ENCODE measurements at regions not wholly inside any gene's neighbourhood (a gene's known extent, or its start where the extent isn't known, plus 50 kb on each side); places are given as distances from the start of the nearest gene placed in this dataset.

- no peak for DNase-seq
Measured at GRCh38 chr2:219961947-219962498, 334.6 kb downstream of the SLC4A3 start.

DNA sequence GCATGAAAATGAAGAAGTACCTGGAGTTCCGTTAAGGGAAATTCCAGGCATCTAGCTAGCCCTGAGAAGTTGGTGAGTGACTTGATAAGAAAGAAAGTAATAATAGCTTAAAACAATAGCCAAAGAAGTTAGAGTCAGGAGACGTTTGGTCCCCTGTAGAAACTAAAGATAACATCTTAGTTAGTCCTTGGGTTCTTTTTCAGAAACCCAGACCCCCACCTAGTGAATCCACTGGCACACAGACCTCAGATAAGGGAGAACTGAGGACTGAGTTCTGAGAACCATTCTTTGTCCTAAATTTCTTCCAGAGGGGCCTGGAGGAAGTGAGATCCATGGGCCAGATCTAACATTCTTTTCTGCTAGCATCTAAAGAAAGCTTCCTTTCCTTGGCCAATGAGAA lies 335.4 kb downstream of the SLC4A3 start:
- DNase-seq, result no peak

DNA sequence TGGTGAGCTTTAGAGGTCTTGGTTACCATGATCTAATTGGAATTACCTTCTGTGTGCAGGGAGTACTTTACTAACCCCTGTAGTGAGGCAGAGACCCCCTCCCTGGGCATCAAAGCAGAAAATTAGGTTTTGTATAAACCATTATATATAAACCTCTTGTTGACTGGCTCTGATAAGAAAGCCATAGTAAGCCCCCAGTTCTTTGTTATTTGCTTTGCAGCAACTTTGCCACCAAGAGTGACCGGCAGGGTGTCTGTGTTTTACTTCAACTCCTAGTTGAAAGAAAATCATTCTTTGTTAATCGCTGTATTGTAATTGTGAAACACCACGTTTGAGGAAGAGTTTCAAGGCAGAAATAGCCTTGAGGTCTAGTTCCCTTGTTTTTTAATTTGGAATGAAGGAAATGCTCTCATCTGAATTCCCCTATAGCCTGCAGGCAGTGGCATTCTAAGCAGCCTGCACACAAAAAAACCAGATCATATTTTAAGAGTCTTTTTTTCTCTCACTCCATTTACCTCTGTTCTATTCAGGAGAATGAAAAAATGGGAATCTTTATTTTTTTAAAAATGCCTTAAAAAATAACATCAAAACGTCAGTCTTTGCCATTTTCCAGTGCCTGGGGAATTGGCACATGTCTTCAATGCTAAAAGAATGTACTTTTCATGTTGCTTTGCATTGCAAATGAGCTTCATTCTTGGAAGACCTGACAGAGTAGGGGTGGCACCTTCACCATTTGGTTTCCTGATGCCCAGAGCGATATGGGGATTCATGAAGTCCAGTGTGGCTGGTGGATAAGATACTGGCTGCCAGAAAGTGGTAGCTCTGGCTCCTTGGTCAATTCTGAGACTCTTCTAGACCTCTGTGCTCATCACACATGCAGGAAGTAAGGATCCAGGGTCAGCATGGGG lies 338.1 kb downstream of the SLC4A3 start:
- no peak for DNase-seq

- no peak for DNase-seq
Measured at GRCh38 chr2:219967247-219968245, 340.1 kb downstream of the SLC4A3 start.

GRCh38 chr2:219968685-219969345 lies 341.4 kb downstream of the SLC4A3 start:
- no peak for DNase-seq

- no peak for DNase-seq
Measured at GRCh38 chr2:219969508-219969907, 342.1 kb downstream of the SLC4A3 start.

DNA sequence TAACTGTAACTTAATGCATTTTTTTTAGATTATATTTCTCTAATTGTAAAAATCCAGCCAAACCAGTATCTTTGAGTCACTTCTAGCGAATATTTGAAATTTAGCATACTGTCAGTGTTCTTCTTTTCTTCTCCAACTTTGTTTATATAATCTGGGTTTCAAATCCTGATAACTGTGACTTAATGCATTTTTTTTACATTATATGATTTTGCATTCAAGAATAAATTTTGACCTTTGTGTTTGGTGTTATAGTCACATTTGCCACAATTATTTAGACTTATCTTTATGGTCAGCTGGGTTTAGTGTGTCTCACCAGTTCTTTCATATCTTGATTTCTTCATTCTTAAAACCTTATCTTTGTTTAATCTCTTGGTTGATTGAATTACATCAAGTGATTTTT lies 345.7 kb downstream of the SLC4A3 start:
- DNase-seq, result no peak

DNA sequence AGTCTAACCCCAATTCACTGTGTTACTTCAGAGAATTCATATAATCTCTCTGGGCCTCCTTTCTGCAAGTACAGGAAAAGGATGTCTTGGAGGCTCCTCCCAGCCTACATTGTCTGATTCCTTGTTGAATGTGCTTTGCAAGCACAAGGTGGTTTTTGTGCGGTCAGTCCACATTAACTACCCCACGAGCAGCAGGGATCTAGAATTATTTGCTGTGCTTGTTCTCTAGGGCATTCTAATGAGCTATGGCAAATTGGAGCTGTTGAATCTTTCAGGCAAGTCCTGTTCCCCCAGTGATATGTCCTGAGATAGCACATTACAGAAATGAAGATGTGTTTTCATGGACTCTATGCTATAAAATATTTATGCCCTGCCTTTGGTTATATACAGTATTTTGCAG lies 349.4 kb downstream of the SLC4A3 start:
- DNase-seq, result no peak

- no peak for DNase-seq
Measured at GRCh38 chr2:219980638-219981037, 353.2 kb downstream of the SLC4A3 start.

- no peak for DNase-seq
Measured at GRCh38 chr2:219983836-219984235, 356.4 kb downstream of the SLC4A3 start.

DNA sequence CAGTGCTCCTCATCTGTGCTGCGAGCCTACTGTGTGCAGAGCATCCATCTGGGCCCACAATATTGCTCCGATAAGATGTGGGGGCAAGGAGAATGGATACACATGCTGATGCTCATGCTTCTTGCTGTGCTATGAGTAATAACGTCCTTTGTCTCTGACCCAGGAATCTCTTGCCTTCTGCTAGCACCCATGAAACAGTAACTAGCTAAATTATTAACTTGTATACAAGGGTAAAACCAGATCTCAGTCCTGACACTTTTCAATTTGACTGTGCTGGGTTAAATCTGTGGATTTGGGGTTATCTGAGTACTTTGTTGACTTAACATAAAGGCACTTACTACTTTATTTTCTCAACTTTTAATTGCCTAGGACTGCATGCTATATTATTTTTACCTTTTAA lies 357.6 kb downstream of the SLC4A3 start:
- no peak for DNase-seq

- no peak for DNase-seq
Measured at GRCh38 chr2:219987830-219988229, 360.4 kb downstream of the SLC4A3 start.

- no peak for DNase-seq
Measured at GRCh38 chr2:219989744-219990143, 362.3 kb downstream of the SLC4A3 start.

GRCh38 chr2:219991116-219991515 lies 363.7 kb downstream of the SLC4A3 start:
- no peak for DNase-seq

DNA sequence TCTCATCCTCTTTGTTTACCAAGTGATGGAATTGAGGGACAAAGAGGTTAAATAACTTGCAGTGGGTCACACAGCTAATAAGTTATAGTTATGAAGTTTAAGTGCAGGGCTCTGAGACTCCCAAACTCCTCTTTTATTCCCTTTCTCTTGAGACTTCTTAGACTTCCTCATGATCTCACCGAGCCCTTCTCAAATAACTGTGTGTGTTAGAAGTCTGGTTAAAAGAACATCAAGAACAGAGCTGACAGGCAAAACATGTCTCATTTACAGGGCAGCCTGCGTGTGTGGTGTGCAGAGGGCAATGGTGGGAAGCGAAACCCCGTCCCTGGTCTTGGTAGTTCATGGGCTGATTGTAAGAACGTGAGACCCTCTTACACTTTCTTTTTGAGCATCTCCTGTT lies 368.0 kb downstream of the SLC4A3 start:
- DNase-seq, result no peak

- no peak for DNase-seq
Measured at GRCh38 chr2:219995991-219996765, 368.7 kb downstream of the SLC4A3 start.

DNA sequence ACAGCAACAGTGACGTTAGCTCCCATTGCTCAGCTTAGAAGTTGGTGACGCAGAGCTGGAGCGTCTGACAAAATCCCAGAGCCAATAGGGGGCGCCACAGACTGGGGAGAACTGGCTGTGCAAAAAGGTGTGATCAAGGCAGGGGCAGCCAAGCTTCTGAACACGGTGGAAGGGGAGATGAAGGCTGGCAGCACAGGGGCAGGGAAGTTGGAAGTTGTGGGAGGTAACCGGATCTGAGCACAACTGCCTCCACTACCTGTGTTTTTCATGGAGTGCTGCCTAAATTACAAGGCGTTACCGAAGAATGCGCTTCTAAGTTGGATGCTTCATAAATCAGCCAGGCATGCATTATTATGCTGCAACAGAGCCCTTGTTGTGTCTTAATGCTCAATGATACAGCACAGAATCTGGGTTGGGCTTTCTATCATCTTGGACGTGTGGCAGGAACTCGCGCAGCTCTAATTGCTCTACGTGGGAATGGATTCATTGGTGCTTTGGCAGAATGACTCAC lies 370.0 kb downstream of the SLC4A3 start:
- peak; percentile 29 for DNase-seq

DNA sequence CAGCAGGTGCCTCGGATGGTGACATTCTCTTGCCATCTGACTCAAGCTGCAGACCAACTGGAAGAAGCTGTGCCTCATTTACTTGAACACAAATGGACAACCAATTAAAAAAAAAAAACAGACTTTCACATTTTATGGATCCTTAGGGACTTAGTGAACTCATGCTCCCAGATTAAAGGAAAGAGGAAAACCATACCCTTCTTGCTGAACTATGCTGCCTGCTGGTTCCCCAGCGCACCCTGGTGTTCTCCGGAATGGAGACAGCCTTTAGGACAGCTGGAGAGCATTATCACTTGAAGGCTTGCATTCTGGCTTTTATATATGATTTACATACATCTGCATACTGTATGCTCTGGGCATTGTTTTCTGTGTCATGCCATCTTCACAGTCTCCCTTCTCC lies 370.7 kb downstream of the SLC4A3 start:
- DNase-seq, result no peak

GRCh38 chr2:219998714-219999227 lies 371.3 kb downstream of the SLC4A3 start:
- DNase-seq, result no peak

GRCh38 chr2:220000080-220000479 lies 372.6 kb downstream of the SLC4A3 start:
- no peak for DNase-seq

DNA sequence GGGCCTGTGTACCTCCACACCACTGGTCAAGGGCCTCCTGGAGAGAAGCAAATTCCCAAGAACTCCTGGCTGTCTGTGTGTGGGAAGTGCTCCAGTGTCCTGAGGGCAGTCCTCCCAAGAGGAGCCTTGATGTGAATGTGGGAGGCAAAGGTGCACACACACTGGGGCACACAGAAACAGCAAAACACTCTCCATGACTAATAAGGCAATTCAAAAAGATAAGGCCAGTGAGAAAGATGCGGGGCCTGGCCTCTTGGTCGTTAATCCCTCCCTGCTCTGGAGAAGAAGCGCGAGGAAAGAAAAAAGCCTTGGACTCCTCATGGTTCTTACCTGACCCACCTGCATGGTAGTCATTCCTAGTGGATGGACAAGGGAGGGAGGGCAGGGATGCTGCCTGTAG lies 373.2 kb downstream of the SLC4A3 start:
- DNase-seq, result no peak

DNA sequence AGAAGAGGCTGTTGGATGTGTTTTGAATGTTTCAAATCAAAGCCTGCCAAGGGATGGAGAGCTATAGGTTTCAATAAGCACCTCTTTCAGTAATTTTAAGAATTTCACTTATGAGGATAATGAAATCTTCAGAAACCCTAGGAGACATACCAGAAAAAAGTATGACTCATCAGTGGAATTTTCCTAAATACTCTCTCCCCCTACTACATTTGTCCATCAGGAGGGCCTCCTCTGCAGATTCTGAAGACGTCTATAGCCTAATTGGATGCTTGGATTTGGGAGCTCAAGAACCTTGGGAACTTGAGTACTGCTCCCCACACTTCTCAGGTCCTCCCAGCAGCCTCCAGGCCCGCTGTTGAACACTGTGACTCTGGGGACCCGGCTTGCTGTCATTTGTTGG lies 374.3 kb downstream of the SLC4A3 start:
- DNase-seq, result no peak
